GM21576 (cell line): ENCODE measurements at regions not wholly inside any gene's neighbourhood (a gene's known extent, or its start where the extent isn't known, plus 50 kb on each side); places are given as distances from the start of the nearest gene placed in this dataset.
"Not testable (repeated sequence)": the region's sequence is repeated elsewhere in the genome, so short reads cannot be mapped to it uniquely, and the experiment has no call there.

Experiments used
- ATAC-seq: cut with Tn5 transposase; IDR thresholded peaks from one replicate; pipeline ENCODE4 v1.9.1; 2021; ENCODE audit warnings: mild to moderate bottlenecking, moderate library complexity; ENCODE audit not compliant: unreplicated experiment

DNA sequence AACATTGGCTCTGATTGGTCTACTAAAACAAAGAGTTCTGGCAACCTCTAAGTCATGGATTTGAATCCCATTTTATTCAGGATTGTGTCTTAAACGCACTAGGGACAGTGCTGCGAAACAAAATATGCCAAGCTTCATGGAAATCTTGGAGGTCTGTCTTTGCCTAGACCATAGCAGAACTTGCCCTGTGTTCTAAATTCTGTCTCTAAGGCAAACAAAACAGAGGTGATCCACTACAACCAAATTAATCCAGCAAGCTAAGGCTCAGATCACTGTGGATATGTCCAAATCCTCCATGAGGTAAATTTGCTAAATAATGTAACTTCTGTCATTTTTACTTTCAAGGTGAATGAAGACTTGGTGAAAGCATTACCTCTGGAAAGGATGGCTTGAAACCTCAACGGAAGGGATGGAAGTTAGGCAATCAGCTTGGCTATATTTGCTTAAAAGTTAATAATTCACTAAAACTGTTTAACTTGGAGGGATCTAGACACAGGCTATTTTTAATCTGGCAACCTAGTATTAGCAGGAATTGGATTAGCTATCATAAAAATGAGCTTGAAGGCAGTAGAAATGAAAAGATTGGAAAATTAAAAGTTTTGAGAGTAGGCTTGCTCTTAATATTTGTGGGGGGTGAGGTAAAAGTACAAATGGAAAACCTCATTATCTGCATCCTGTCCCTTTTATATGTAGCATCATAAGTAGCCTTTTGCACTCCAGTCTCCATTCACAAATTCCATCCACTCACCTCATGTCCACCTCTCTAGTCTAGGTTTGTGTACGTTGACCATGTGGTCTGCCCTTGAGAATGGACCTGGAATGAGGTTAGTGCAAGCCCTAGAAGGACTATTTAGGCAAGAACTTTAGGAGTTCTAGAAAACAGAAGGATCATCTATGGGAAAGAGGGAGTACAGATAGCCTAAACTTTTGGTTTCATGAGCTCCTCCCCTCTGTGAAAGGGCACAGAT, 176.2 kb downstream of the SMC2 start:
- ATAC-seq: no peak

DNA sequence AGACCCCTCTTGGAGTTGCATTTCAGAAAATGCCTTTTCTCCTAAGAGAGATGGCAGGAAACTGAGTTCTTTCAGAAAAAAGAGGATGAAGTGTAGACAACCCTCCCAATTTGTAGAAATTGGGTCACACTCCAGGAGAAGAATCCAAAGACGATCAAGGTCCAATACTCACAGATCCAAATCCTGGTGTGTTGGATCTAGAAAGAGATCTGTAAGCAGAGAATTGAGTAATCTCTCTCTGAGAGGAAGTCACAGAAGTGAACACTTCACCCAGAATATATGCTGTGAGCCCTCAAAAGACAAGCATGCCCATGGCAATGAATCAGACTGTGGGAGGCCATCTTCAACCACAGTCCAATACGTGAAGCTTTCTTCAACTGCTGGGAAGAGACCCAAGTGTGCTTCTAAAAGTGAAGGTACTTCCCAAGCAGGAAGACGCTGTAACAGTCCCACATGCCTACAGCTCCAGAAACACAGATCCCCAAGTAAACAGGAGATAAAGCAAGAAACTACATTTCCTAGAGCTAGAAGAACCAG, 182.7 kb downstream of the SMC2 start:
- no peak for ATAC-seq

DNA sequence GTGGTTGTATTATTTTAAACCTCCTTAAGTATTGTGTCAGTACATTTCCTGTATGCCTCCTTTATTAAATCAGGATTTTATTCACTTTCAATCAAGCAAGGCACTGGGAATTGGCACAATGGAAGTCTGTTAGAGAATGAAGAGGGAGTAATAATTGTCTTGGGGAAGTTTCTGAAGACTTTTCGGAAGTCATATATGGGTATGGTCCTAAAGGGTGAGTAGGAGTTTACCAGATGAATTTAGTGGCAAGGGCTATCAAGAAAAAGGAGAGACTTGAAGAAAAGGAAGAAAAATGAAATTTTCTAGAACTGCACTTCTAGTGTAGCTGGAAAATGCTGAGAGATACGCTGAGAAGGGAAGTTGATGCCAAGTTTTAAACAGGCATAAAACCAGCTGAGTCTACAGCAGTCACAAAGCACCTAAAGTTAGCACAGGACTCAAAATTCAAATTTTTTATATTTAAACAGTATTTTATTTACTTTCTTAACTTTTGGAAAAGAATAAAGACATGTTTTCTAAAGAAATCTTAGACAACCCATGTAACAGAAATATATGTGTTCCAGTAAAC, 184.9 kb downstream of the SMC2 start:
- ATAC-seq: no peak

DNA sequence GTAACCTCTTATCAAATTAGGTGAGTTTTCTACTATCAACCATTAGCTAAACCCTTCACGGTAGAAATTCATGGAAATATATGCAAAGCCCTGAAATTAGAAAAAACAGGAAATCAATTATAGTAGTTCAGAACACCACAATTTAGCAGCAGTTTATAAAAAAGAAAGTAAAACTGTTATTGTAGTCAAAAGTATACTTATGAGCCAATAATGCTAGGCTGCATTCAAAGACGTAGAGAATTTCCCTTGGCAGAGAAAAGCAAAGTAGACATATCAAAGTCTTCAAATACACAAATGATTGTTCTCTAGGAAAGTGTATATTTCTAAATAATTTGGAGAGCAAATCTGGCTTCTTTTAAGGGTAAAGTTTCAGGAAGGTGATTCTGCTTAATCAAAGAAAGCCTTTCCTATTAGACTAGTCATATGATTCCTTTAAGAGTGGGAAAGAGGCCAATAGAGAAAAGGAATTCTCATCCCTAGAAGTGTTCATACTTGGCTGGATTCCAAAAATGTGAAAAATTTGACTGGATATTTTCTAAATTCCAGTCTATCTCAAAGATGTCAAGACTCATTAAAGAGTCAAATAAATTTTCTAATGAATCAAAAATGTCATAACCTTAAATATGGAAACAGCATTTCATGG, 185.5 kb downstream of the SMC2 start:
- no peak for ATAC-seq

DNA sequence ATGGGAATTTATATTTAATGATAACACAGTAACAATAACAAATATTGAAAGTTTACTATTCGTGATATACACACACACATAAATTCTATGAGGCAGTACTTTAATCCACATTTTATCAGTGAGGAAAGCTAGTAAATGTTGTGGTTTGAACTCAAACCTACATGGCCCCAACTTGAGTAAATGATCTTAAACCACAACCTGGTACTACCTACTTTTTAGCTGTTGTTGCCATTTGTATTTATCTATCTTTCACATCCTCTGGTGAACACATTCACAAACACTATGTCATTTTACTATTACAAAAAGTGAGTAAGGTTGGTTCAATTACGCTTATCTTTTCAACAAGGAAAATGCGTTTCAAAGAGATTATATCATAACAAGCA, 186.1 kb downstream of the SMC2 start:
- ATAC-seq: no peak

DNA sequence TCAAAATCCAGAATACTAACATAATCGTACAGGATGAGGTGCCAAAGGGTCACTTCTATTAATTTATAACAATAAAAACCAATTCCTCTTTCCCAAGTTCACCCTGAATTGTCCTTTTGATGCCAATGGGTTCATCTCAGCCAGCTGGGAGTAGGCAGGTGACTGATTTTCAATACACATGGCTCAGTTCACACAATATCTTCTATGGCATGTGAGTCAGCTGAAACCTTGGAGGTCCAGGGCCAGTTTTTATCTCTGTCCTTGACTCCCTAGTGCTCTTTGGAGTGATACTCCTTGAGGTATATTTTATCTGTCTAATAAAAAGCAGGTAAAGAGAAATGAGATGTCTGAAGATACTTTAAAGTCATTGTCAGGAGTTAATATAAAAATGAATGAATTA, 186.6 kb downstream of the SMC2 start:
- no peak for ATAC-seq

DNA sequence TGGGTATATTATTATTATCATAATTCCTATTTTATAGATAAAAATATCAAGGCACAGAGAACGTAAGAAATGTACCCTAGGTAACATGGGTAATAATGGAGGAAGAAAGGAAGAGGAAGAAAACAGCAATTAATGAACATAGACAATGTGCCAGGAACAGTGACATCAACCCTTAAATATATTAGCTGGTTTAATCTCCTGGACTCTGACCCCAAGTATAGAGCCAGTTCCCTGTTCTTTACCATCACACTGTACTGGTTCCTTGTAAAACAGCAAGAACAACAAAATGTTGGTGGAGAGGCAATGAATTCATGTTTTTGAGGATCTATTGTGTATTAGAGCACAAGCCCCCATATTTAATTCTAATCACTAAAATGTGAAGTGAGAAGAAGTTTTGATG, 192.1 kb downstream of the SMC2 start:
- ATAC-seq: no peak

DNA sequence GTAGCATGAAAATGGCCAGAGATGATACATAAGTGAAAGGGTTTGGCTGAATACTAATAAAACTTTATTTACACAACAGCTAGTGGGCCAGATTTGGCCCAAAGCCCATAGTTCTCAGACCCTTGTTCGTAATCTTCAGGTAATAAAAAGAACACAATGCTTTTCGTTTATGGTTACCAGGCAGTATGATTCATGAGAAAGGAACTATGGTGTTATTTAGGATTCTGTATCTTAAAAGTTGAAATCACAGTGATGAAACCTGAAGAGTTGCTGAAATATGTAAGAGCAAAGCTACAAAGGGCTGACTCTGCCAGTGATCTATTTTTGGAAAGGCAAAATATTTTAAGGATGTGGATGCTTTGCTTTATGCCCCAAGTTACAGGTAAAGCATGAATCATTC, 192.7 kb downstream of the SMC2 start:
- no peak for ATAC-seq

DNA sequence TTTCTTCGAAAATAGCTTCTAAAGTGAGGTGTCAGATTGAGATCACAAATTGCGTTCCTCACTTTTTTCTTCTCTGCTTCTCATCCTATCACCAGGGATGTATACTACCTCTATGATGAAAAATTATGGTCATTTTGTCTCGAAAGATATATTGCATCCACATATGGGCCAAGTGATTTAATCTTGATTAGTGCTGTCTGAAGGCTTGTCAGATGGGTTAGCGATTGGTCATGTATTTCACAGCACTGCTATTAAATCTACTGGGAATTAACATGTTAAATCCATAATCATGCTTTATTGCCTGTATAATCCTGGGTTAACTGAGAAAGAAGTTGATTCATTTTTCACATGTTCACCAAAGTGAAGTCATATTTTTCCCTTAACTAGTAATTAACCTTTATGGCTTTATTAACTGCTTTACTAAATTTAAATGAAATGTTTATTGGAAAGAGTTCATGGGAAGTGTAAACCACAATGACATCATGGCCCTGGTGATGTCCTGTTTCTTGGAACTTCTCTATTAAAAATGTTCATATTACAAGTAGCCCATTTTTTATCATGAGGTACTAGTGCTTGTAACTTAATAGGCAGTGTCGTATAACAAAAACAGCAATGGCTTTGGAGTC, 193.3 kb downstream of the SMC2 start:
- no peak for ATAC-seq

DNA sequence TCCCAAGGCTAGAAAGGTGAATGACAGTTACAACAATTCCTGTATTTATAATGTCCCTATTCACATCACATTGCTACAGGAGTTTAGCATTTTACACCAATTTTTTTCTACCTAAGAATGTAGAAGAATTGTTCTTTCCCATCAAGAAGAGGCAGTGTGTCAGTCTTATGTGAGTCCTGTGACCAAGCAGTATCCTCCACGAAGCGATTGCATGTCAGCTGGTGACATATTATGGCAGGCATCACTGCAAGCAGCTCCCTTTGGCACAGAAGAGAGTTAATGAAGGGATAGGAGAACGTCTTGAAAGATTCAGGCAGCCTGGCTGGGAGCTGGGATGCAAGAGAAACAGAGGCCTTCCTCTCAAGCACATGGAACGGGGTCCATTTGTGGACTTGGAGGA, 199.8 kb downstream of the SMC2 start:
- no peak for ATAC-seq

DNA sequence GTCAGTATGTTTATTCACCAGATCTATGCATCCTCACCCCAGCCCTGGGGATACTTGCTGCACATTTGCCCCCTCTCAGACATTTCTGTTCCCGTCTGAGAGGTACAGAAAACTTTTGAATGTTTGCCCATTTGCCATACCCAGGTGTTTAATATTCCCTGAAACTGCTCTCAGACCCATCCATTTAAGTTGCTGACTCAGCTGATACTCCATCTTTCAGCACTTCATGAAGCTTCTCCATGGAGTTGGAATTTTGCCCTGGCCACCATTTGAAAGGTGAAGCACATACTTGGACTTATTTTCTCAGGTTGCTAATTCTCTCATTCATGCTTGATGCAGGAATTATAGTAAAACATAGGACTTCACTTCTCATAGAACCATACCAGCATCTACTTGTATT, 203.9 kb upstream of the OR13F1 start:
- no peak for ATAC-seq

DNA sequence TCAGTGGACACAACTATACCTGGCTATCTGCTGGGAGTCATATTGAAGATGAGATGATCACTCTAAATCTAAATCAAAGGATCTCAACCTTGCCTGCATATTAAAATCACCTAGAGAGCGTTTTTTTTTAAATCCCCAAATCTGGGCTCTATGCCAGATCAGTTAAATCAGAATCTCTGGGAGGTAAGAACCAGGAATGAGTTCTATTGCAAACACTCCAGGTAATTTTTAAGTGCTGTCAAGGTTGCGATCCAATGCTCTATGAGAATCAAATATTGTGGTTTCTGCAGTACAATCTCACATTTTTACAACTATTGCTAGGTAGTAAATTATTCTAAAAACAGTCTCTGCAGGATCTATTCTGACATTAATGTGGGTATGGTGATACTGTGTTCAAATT, 202.3 kb upstream of the OR13F1 start:
- no peak for ATAC-seq

DNA sequence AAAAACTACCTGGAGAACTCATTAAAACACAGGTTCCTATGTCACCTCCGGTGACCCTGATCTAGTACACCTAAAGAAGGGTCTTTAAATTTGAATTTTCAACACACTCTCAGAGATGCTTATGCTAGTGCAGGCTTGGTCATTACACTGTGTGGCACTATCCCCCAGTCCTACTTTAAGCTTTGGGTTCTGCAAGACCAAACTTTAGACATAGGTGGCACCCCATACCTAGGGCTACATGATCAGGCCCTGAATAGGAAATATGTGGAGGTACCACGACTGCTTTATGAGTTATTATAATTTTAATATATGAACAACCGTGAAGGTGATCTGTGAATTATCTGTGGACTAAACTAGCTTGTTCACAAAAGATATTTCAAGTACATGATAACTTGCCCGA, 201.3 kb upstream of the OR13F1 start:
- no peak for ATAC-seq

DNA sequence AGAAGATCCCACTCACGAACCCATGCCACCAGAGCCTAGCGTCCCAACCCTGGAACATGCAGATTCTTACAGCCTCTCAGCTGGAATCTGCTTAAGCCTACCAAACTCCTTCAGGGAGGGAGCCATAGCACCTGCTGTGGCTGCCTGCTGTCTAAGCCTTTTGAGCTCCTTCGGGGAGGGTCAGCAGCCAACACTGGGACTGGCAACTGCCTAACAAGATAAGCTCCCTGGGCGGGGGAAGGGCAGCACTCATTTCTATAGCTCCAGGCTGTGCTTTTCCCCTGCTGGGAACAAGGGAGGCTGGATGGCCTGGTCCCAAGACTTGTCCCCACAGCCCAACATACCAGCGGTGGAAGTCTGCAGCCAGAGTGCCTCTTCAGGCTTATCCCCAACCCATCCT, 199.1 kb upstream of the OR13F1 start:
- ATAC-seq: no peak

DNA sequence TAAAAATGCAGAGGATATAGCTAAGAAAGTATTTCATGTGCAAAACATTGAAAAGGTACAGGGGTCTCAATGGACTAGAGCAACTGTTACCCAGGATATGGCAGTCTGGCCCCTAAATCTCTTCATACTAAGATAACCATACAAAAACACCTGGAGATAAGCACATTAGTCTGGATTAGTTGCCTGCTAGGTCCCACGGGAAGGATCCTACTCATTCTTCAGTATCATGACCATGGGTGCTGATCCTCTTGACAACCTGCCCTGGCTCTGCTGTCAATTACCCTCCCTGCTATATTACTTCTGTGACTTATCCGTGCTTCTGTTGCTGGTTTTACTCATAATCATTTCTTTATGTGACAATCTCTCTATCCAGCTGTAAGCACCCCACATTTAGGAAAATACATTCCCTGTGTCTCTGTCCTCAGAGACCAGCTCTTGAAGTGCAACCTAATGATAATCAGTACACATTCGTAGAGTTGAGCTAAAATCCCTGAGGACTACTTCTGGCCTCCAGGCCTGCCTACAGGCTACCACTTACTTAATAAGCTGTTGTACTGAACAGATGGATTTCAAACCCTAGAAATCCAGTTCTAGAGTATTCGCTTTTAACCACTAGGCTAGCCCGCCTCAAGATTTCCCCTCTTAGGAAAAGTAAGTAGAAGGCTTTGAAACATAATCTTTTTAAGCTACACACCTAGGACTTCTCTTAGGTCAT, 190.5 kb upstream of the OR13F1 start:
- no peak for ATAC-seq

DNA sequence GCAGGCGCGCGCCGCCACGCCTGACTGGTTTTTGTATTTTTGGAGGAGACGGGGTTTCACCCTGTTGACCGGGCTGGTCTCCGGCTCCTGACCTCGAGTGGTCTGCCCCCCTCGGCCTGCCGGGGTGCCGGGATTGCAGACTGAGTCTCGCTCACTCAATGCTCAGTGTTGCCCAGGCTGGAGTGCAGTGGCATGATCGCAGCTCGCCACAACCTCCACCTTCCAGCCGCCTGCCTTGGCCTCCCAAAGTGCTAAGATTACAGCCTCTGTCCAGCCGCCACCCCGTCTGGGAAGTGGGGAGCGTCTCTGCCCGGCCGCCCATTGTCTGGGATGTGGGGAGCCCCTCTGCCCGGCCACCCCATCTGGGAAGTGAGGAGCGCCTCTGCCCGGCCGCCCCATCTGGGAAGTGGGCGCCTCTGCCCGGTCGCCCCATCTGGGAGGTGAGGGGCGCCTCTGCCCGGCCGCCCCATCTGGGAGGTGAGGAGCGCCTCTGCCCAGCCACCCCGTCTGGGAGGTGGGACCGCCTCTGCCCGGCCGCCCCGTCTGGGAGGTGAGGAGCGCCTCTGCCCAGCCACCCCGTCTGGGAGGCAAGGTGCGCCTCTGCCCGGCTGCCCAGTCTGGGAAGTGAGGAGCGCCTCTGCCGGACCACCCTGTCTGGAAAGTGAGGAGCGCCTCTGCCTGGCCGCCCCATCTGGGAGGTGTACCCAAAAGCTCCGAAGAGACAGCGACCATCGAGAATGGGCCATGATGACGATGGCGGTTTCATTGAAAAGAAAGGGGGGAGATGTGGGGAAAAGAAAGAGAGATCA, 187.7 kb upstream of the OR13F1 start:
- not testable (repeated sequence) for ATAC-seq

DNA sequence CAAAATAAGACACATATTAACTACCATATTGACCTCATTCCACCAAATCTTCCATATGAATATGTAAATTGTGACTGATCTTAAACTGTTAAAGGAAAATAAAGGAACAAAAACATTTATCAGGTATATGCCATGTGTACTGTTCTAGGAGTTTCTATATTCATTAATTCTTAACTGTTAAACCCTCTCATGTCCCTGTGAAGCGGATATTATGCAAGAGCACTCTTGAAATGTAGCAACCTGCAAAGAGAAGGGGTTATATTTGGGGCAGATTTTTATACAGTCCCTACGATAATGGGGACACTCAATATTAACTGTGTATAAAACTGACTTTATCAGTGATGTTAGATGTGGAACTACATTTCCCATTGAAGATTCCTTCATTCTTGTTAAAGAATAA, 184.9 kb upstream of the OR13F1 start:
- no peak for ATAC-seq

DNA sequence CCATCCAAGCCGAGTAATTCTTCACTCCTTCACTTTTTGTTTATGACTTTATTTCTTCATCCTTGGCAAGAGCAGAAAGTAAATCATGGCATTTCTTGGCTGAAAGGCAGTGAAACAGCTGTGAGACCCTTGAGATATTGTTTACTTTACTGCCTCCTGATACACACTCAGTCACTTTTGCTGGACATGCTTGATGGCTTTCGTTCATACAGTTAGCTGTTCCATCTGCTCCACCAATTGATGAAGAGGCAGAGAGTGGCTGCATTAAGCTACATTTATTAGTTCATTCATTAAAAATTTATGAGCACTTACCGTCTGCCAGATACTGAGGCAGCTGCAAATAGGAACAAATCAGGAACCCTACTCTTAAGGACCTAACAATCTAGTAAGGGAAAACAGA, 184.4 kb upstream of the OR13F1 start:
- ATAC-seq: no peak

DNA sequence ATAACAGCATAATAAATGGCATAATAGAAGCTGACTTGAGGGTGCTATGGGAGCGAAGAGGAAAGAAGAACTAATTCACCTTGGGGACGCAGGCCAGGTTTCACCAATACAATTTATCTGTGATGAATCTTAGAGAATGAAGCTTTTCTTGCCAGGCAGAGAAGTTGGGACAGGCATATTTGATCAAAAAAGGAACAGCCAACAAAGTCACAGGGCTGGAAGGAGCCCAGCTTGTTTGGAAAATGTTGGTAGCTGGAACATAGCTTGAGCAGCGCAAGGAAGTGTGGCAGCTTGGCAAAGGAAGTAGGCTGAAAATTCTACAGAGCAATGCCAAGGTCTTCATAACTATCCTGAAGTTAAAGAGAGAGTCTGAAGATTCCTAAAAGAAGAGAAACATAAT, 181.5 kb upstream of the OR13F1 start:
- no peak for ATAC-seq
